ENCODE measurements at regions not wholly inside any gene's neighbourhood (a gene's known extent, or its start where the extent isn't known, plus 50 kb on each side); places are given as distances from the start of the nearest gene placed in this dataset.

- no peak for TF ChIP-seq CTCF (IDR thresholded peaks at IDR 0.05)
- TF ChIP-seq ATF1 (CRISPR knock-in tag; IDR thresholded peaks at IDR 0.05) = no peak
- TF ChIP-seq ATF2 (CRISPR knock-in tag; IDR thresholded peaks at IDR 0.05; ENCODE audit: borderline replicate concordance, low read depth) = no peak
- no peak for TF ChIP-seq ELF4 (CRISPR knock-in tag; IDR thresholded peaks at IDR 0.05; ENCODE audit: low read depth)
Measured at GRCh38 chr7:47035522-47035921, 546.4 kb downstream of the TNS3 start.
